PFSK-1 (cell line): ENCODE measurements at regions not wholly inside any gene's neighbourhood (a gene's known extent, or its start where the extent isn't known, plus 50 kb on each side); places are given as distances from the start of the nearest gene placed in this dataset.

Source experiments
- FOXP2 ChIP-seq: optimal IDR thresholded peaks from 2 replicates; pipeline ENCODE3; 2011; ENCODE audit warnings: borderline replicate concordance, control low read depth, inconsistent platforms; ENCODE audit not compliant: insufficient read depth; ENCODE audit errors: extremely low read length, extremely low read depth
- POLR2AphosphoS5 ChIP-seq: IDR thresholded peaks from 2 replicates; pipeline ENCODE4 v1.6.1; 2012; ENCODE audit warnings: low read depth, mild to moderate bottlenecking, control low read depth, low read length, moderate library complexity
- REST ChIP-seq, 2 experiments: IDR thresholded peaks; 2 replicates each; pipeline versions ENCODE4 v1.6.1 to v1.8.0; 2011 to 2012; ENCODE audit warnings: low read depth in 2 of 2, low read length in 2 of 2, control low read depth in 1 of 2, inconsistent platforms in 1 of 2, mild to moderate bottlenecking in 1 of 2, moderate library complexity in 1 of 2; ENCODE audit not compliant: insufficient read depth in 1 of 2
- SIN3A ChIP-seq: IDR thresholded peaks from 2 replicates; pipeline ENCODE4 v1.6.1; 2012; ENCODE audit warnings: mild to moderate bottlenecking, low read length, moderate library complexity, borderline replicate concordance; ENCODE audit not compliant: insufficient read depth
- TAF1 ChIP-seq: IDR thresholded peaks from 2 replicates; pipeline ENCODE4 v1.6.1; 2012; ENCODE audit warnings: low read length, control low read depth, borderline replicate concordance; ENCODE audit not compliant: insufficient read depth

- no peak for TF ChIP-seq POLR2AphosphoS5
- no peak for TF ChIP-seq REST (IDR thresholded peaks at IDR 0.05; ENCODE audit: insufficient read depth in 1 of 2, low read depth in 2 of 2, low read length in 2 of 2)
- no peak for TF ChIP-seq TAF1
- no peak for TF ChIP-seq SIN3A
- TF ChIP-seq FOXP2 = no peak
These were observed 372.7 kb downstream of the NUAK1 start for GRCh38 chr12:105766029-105766428.
